HG03095 (cell line): ENCODE measurements at regions not wholly inside any gene's neighbourhood (a gene's known extent, or its start where the extent isn't known, plus 50 kb on each side); places are given as distances from the start of the nearest gene placed in this dataset.
"Not testable (repeated sequence)": the region's sequence is repeated elsewhere in the genome, so short reads cannot be mapped to it uniquely, and the experiment has no call there.

ENCODE experiments used
- ATAC-seq: cut with Tn5 transposase; IDR thresholded peaks from one replicate; pipeline ENCODE4 v1.9.1; 2021; ENCODE audit warnings: moderate library complexity; ENCODE audit not compliant: unreplicated experiment

GRCh38 chr9:82829818-82830217 lies 233.1 kb downstream of the RASEF start:
- ATAC-seq, result no peak

GRCh38 chr9:82865524-82865923 lies 197.4 kb downstream of the RASEF start:
- no peak for ATAC-seq

- no peak for ATAC-seq
These were observed 182.4 kb downstream of the RASEF start for GRCh38 chr9:82880336-82881050.

GRCh38 chr9:82882138-82882537 lies 180.8 kb downstream of the RASEF start:
- no peak for ATAC-seq

DNA sequence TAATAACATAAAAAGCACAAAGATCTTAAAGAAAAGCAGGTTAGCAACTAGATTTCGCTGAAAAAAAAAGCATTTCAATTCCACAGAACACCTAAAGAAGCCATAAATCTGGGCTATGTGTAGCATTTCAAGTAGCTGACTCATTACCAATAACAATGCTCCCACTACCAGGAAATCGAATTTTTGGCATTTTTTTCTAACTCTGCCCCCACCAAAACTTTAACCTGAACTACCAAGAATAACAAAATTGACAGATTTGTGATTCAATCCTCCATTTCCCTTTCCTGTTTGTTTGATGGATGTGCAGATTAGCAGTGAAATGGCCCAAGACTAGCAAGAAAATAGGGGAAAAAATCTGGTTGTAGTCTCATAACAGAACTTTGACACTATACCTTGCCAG lies 180.2 kb downstream of the RASEF start:
- ATAC-seq, result no peak

- ATAC-seq, result no peak
These were observed 179.5 kb downstream of the RASEF start for GRCh38 chr9:82883436-82883835.

GRCh38 chr9:82883974-82884373 lies 179.0 kb downstream of the RASEF start:
- not testable (repeated sequence) for ATAC-seq

DNA sequence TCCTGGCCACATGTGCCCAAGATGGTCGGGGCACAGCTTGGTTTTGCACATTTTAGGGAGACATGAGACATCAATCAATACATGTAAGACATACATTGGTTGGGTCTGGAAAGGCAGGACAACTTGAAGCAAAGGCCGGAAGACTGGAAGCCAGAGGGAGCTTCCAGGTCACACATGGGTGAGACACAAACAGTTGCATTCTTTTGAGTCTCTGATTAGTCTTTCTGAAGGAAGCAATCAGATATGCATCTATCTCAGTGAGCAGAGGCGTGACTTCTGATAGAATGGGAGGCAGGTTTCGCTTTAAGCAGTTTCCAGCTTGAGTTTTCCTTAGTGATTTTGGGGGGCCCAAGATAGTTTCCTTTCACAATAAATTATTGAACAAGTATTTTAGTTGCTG lies 172.5 kb downstream of the RASEF start:
- ATAC-seq, result no peak

DNA sequence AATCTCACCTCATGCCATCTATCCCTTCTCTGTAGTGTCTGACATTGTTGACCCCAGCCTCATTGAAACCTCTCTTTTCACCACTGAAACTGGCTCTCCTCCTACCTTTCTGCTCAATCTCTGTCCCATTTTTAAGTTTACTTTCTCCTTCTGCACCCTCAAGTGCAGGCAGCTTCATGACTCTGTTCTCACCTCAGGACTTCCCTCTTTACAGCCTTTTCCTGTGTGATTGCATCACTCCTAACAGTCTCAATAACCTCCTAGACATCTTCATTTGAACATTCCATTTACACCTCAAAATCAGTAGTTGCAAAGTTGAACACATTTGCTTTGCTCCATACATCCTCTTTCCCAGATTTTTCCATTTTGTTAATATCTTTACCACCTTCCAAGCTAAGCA lies 172.1 kb downstream of the RASEF start:
- ATAC-seq, result no peak

DNA sequence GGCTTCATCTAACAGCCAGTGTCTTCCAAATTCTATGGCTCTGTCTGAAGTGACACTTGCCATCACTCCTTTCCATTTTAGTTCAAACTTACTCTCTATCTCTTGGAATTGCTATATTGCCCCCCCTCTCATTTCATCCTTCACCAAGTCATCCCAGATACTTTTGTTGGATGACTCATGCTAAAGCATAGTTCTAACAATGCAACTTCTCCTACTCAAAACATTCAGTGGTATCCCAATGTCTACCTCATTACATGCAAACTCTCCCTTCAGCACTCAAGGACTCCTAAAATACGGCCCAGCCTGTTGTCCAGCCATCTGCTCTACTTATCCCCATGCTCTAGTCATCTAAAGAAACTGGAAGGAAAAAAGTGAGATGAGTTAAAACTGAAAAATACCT lies 171.6 kb downstream of the RASEF start:
- ATAC-seq, result no peak

GRCh38 chr9:82893549-82893948 lies 169.4 kb downstream of the RASEF start:
- ATAC-seq, result no peak

GRCh38 chr9:82894548-82894947 lies 168.4 kb downstream of the RASEF start:
- ATAC-seq, result no peak

- ATAC-seq, result no peak
These were observed 167.8 kb downstream of the RASEF start for GRCh38 chr9:82894961-82895821.

DNA sequence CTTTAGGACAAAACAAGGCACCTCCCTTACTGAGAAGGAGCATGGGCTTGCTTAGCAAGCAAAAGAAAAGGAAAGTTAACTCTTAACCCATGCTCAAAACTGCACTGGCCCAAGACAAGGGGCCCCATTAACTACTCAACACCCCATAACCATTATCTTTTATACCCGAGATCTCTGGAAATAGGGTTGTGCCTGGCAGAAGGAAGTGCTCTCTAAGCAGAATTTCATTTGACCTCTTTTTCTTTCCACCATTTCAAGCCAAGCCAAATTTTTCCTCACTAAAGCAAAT lies 167.2 kb downstream of the RASEF start:
- ATAC-seq, result no peak

GRCh38 chr9:82903503-82903902 lies 159.4 kb downstream of the RASEF start:
- ATAC-seq, result no peak

DNA sequence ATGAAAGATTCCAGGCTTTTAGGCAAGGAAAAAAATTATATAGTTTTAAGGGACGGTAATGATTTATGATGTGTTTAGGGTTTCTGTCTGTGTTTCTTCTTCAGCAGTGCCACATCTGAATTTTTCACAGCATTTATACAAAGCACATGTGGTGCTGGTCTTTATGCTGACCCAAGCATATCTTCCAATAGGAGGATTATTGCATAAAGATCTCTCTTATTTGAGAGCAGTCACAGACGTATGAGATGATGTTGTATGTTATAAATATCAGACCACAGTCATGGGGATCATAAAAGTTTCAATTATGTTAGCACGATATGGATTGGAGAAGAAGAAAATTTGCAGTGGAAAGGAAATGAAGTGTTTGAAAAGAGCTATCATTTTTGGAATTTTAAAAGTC lies 150.9 kb downstream of the RASEF start:
- no peak for ATAC-seq

DNA sequence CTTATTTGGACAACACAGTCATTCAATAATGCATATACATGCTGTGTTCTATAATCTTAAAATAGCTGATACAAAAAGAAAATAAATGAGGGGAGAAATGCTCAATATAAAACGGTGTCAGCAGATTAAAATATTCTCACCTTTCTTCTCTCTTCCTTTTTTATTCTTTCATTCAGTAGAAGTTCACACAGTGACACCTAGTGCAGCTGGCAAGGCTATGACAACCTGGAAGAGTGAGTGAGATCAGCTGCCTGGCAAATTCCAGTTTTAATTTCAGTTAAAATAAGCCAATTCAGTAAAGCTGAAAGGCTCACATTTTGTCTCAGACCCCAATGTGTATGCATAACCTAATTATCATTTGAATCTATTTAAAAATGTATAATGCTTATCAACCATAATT lies 150.3 kb downstream of the RASEF start:
- no peak for ATAC-seq

DNA sequence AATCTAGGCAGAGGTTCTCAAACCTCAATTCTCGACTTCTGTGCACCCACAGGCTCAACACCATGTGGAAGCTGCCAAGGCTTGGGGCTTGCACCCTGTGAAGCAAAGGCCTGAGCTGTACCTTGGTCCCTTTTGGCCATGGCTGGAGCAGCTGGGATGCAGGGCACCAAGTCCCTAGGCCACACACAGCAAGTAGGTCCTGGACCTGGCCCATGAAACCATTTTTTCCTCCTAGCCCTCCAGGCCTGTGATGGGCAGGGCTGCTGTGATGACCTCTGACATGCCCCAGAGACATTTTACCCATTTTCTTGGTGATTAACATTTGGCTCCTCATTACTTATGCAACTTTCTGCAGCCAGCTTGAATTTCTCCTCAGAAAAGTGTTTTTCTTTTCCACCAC lies 146.7 kb downstream of the RASEF start:
- not testable (repeated sequence) for ATAC-seq

- ATAC-seq, result no peak
These were observed 142.8 kb downstream of the RASEF start for GRCh38 chr9:82920154-82920553.

GRCh38 chr9:82922686-82923085 lies 140.3 kb downstream of the RASEF start:
- no peak for ATAC-seq

- ATAC-seq, result no peak
These were observed 139.6 kb downstream of the RASEF start for GRCh38 chr9:82923092-82923911.
